ENCODE measurements at regions not wholly inside any gene's neighbourhood (a gene's known extent, or its start where the extent isn't known, plus 50 kb on each side); places are given as distances from the start of the nearest gene placed in this dataset.
"Not testable (repeated sequence)": the region's sequence is repeated elsewhere in the genome, so short reads cannot be mapped to it uniquely, and the experiment has no call there.

- DNase-seq = no peak
These were observed 791.7 kb upstream of the POM121L12 start for GRCh38 chr7:52243685-52244084.

GRCh38 chr7:52233248-52233647, 802.2 kb upstream of the POM121L12 start:
- DNase-seq = no peak

DNA sequence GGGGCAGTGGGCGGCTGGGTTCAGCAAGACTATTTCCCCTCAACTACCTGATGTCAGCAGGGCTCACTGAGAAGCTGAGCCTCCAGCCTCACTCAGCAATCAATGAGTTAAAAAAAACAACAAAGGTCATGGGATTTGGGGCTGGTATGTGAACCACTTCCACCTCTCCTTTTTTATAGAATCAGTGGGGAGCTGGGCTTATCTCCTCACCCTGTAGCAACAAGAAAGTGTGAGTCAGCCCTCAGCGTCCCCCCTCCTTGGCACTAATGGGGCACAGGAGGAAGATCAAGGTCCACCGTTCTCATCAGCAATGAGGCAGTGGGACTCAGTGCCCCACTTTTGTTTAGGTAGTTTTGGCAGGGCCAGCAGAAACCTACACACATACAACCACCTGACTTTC, 823.5 kb upstream of the POM121L12 start:
- DNase-seq = no peak

GRCh38 chr7:52209614-52210013, 825.8 kb upstream of the POM121L12 start:
- DNase-seq = no peak

- DNase-seq = no peak
These were observed 838.2 kb upstream of the POM121L12 start for GRCh38 chr7:52197221-52197620.

DNA sequence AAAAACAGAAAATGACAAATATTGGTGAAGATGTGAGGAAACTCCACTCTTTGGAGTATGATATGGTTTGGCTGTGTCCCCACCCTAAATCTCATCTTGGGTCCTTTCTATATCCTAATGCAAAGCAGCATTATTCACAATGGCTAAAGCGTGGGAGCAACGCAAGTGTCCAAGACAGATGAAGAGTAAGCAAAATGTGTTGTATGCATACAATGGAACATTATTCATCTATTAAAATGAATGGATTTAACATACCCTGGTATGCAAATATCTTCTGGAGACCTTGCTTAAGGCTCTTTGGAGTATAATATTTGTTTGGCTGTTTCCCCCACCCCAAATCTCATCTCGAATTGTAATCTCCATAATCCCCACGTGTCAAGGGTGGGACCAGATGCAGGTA, 839.8 kb upstream of the POM121L12 start:
- no peak for DNase-seq

- DNase-seq = no peak
These were observed 846.2 kb upstream of the POM121L12 start for GRCh38 chr7:52189153-52189778.

- no peak for DNase-seq
These were observed 851.3 kb upstream of the POM121L12 start for GRCh38 chr7:52184006-52184703.

DNA sequence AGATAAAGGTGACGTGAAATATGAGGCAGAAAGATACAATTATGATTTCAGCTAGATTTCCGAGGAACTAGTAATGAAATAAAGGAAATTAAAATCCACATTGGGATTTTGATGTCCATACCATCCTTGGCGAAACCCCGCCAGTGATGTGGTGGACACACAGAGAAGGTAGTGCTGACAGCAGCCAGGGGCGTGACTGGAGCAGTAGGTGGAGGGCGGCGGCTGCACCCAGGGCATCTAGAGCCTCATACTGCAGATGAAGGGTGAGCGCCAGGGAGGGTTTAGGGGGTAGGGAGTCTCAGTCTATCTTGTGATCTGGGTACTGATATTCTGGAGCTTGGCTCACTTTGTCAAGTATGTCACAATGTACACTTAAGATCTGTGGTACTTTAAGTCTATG, 855.5 kb upstream of the POM121L12 start:
- DNase-seq = no peak

DNA sequence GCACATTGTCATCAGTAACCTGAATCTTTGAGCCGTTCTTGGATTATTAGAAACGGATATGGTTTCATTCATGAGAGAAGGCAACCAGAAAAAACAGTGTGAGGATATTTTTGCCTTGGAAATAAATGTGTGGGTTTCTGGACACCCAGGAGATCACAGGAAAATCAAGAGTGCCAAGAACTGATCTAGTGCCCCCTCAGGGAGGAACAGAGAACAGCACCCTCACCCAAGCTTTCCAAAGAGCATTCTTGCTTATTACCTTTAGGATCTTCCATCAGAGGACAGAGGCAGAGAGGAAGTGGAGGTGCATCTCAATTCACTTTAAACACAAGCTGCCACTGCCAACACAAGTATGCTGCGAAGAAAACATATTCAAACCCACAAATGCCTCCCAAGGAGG, 851.5 kb upstream of the COBL start:
- no peak for DNase-seq

GRCh38 chr7:52163311-52163710, 846.7 kb upstream of the COBL start:
- DNase-seq = no peak

GRCh38 chr7:52161483-52161882, 844.9 kb upstream of the COBL start:
- DNase-seq = no peak

DNA sequence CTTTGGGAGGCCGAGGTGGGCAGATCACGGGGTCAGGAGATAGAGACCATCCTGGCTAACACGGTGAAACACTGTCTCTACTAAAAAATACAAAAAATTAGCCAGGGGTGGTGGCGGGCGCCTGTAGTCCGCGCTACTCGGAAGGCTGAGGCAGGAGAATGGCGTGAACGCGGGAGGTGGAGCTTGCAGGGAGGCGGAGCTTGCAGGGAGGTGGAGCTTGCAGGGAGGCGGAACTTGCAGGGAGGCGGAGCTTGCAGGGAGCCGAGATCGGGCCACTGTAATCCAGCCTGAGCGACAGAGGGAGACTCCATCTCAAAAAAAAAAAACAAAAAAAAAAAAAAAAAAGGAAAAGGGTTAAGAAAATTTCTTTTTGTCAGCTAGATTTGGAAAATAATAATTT, 842.8 kb upstream of the COBL start:
- DNase-seq = not testable (repeated sequence)

DNA sequence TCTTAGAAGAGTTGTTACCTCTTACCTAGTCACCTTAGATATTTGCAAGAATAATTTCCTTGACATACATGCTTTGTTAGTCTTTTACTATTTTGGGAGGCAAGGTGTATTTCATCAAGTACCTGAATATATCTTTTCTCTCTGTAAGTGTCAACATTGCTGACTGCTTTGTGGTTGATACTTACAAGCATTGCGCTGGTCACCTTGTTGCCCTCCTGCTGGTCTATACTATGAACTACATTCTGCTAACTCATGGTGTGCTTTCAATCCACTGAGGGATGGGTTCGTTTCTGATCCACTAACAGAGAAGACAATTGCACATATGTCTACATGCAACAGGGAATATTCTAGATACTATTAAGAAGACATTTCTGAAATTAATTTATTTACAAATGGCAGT, 837.8 kb upstream of the COBL start:
- no peak for DNase-seq

- no peak for DNase-seq
These were observed 835.0 kb upstream of the COBL start for GRCh38 chr7:52151559-52151958.

DNA sequence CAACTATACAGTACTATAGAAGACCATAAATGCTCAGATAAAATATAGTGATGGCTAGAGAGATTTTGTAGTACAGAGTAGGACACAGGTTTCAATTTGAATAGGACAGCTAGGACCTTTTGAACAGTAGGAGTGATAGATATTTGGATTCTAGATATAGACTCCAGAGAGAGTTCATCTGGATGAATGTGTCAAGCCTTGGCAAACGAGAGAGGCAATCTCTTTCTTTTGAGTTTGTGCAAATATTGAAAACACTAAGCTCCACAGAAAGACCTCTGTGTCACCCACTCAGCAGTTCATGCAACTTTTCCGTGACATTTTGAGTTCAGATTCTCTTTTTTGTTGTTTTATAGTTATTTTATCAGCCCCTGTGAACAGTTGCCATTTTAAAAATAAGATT, 834.3 kb upstream of the COBL start:
- DNase-seq = no peak

DNA sequence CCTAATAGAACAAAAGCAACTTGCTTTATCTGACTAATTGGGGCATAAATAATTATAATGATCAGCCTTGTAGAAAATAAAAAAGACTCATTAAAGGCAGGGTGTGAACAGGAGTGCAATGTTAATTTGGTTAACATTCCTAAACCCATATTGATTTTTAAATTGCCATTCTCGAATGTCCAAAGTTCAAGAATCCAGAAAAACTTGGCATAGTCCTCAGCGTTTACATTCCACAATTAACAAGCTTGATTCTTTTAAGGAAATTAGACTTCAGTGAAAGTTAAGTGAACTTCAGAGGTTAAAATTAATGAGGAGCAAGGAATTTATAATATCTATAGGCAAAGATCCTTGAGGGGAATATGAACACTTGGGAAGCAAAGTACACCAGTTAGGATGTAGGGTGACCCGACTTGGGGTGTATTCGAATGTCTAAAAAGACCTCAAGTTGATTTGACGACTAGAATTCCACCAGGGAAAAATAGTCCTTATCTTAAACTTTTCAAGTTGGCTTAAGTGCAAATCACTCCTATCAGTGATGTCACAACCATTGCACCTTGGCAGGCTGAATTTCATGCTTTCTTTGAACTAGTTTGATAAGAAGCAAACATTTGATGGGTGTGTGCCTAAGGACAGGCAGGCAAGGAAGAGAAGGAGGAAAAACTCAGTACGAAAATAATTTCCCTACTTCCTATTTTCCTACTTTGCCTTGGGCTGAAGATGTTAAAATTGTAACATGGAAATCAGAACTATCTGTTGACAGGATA, 830.4 kb upstream of the COBL start:
- no peak for DNase-seq

DNA sequence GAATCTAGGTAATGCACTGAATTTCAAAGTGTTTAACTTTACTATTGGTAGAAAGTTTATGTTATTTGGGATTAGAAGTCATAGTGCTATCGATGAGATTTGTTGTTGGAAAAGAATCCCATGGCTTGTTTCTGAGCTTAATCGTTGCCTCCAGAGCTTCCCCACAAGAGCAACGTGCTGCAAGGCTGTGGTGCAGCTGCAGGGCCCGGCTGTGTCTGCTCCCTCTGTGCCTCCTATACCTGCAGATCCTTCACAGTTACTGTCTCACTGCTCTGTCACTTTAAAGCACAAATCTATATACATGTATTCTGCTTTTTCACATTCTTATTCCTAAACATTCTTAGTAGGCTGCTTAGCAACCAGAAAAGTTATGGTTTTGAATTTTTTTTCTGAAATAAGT, 826.6 kb upstream of the COBL start:
- no peak for DNase-seq

DNA sequence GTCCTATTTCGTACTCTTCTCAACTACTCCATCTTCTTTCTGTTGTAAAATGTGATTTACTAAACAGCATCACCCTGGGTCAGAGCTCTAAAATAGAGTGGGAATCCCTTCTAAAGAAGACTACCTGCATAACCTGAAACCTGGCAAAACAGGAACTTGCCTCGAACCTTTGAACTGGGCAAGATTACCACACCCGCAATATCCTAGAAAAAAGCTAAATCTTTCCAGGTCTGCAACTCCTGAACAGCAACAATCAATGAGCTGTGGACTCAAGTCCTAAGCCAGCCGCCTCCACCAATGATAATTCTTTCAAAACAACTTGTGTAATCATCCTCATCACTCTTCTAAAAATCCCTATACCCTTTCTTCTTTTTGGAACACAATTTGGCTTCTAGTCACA, 824.2 kb upstream of the COBL start:
- DNase-seq = no peak

- DNase-seq = no peak
These were observed 818.8 kb upstream of the COBL start for GRCh38 chr7:52135403-52135802.

DNA sequence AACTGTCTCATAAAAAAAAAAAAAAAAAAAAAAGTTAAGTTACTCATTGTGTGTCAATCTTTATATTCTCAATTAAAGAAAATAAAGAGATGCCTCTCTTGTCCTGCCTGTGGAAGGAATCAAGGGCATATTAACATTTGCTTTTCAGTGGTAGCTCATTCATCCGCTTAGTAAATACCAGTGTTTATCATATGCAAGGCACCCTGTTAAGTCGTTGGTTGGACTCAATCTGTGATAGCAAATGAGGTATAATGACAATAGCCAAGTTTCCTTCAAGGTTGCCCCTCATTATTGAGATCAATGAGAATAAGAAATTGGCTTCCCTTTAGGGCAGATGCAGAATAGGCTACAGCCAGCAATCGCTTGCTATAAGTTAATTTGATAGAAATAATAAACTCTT, 812.7 kb upstream of the COBL start:
- DNase-seq = no peak

GRCh38 chr7:52120912-52121311, 804.3 kb upstream of the COBL start:
- no peak for DNase-seq

- DNase-seq = no peak
These were observed 802.9 kb upstream of the COBL start for GRCh38 chr7:52119537-52119936.

DNA sequence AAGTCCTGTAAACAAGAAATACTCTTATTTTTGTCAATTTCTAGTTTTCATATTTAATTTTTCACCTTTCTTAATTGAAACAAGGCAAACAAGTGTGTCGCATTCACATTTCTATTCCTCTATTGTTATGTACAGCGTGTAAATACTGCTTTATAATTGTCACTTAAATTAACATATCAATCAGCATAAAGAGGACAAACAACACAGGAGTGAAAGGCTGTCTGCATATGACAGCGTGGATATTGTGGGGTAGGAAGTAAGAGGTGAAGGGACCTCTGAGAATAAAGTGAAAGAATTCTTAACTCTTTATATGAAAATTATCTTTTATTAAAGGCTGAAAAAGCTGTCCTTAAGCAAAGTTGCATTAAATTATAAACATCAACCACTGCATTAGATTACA, 797.9 kb upstream of the COBL start:
- no peak for DNase-seq

Data from NCI-H446 treated with DMSO at 0.1 percent for 48 hours (cell line).